HEK293T (cell line): ENCODE measurements at regions not wholly inside any gene's neighbourhood (a gene's known extent, or its start where the extent isn't known, plus 50 kb on each side); places are given as distances from the start of the nearest gene placed in this dataset.

Experiments used
- ARNT ChIP-seq: fragments of 450-650 bp; IDR thresholded peaks from 2 replicates; pipeline ENCODE4 v1.6.1; 2017; ENCODE audit warnings: mild to moderate bottlenecking
- BHLHE40 ChIP-seq: fragments of 450-650 bp; IDR thresholded peaks from 2 replicates; pipeline ENCODE4 v1.6.1; 2016; ENCODE audit warnings: mild to moderate bottlenecking, moderate library complexity, borderline replicate concordance
- ELF4 ChIP-seq: fragments of 450-650 bp; IDR thresholded peaks from 2 replicates; pipeline ENCODE4 v1.6.1; 2017; ENCODE audit warnings: antibody characterized with exemption
- FOXA1 ChIP-seq: fragments of 450-650 bp; IDR thresholded peaks from 2 replicates; pipeline ENCODE4 v1.6.1; 2016; ENCODE audit warnings: mild to moderate bottlenecking
- HDGF ChIP-seq: fragments of 450-650 bp; IDR thresholded peaks from 2 replicates; pipeline ENCODE4 v1.6.1; 2017; ENCODE audit warnings: antibody characterized with exemption, borderline replicate concordance
- L3MBTL2 ChIP-seq: fragments of 450-650 bp; conservative IDR thresholded peaks from 2 replicates; pipeline ENCODE4 v1.6.1; 2016; ENCODE audit warnings: mild to moderate bottlenecking
- NFRKB ChIP-seq: fragments of 450-650 bp; IDR thresholded peaks from 2 replicates; pipeline ENCODE4 v1.6.1; 2016; ENCODE audit warnings: mild to moderate bottlenecking, moderate library complexity
- SP1 ChIP-seq: fragments of 450-650 bp; IDR thresholded peaks from 2 replicates; pipeline ENCODE4 v1.6.1; 2017
- SUZ12 ChIP-seq: fragments of 450-650 bp; IDR thresholded peaks from 2 replicates; pipeline ENCODE4 v1.6.1; 2016; ENCODE audit warnings: mild to moderate bottlenecking

DNA sequence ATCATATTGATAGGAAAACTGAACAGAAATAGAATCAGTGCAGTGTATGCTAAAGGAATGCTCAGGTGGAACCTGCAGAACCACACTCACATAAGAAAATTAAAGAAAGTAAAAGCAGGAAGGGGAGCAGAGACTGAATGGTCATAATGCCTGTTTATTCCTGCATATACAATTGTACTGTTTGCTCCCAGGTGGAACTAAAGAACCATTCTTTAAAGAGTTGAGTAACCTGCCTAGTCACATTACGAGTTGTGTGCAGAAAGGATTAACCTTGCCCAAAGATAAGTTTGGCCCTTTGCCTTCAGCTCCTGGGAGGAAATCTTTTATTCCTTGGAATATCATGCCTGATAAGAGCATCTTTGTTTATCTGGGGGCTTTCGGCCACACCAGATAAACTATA, 434.7 kb downstream of the KIF2B start:
- TF ChIP-seq SP1, result no peak
- TF ChIP-seq HDGF, result no peak
- no peak for TF ChIP-seq FOXA1
- no peak for TF ChIP-seq ELF4
- no peak for TF ChIP-seq ARNT
- TF ChIP-seq L3MBTL2, result no peak
- TF ChIP-seq BHLHE40, result no peak
- no peak for TF ChIP-seq SUZ12
- no peak for TF ChIP-seq NFRKB
